Epithelial cell of proximal tubule (primary cell): ENCODE measurements at regions not wholly inside any gene's neighbourhood (a gene's known extent, or its start where the extent isn't known, plus 50 kb on each side); places are given as distances from the start of the nearest gene placed in this dataset.

Experiments used
- DNase-seq: peaks from one replicate; pipeline ENCODE4 v3.0.0-alpha.2; 2011; ENCODE audit warnings: low read depth
- H3K4me3 ChIP-seq: 2 replicates; pipeline ENCODE4 v1.5.1; 2011; ENCODE audit warnings: low read depth, mild to moderate bottlenecking, low read length
- TF ChIP-seq, protein P1 (sequence below): conservative IDR thresholded peaks from 2 replicates; pipeline ENCODE4 v1.5.1; 2012; ENCODE audit warnings: low read depth, mild to moderate bottlenecking, low read length

DNA sequence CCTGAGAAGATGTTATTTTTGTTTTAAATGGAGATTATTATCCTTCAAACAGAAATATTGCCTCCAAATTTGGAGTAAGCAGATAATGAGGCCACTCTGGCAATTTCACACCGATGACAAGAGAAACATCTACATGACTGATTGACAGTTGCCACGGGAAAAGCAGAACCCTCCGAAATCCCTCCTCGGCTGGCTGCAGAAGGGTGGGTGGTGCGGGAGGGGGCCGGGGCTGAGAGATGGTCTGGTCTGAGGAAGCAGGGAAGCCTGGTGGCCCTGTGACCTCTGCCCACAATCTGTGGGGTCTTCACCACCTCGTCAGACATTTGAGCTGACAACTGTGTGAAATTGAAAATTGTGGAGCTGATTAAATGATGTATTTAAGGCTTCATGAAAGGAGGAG, 503.2 kb downstream of the MN1 start:
- no peak for DNase-seq
- H3K4me3 ChIP-seq = no peak overlapping the region
- TF ChIP-seq, protein P1, sequence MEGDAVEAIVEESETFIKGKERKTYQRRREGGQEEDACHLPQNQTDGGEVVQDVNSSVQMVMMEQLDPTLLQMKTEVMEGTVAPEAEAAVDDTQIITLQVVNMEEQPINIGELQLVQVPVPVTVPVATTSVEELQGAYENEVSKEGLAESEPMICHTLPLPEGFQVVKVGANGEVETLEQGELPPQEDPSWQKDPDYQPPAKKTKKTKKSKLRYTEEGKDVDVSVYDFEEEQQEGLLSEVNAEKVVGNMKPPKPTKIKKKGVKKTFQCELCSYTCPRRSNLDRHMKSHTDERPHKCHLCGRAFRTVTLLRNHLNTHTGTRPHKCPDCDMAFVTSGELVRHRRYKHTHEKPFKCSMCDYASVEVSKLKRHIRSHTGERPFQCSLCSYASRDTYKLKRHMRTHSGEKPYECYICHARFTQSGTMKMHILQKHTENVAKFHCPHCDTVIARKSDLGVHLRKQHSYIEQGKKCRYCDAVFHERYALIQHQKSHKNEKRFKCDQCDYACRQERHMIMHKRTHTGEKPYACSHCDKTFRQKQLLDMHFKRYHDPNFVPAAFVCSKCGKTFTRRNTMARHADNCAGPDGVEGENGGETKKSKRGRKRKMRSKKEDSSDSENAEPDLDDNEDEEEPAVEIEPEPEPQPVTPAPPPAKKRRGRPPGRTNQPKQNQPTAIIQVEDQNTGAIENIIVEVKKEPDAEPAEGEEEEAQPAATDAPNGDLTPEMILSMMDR = no peak

- no peak for DNase-seq
- no peak overlapping the region for H3K4me3 ChIP-seq
- TF ChIP-seq, protein P1 = no peak
These were observed 502.8 kb downstream of the MN1 start for GRCh38 chr22:27298742-27299141.

GRCh38 chr22:27299181-27300085, 502.1 kb downstream of the MN1 start:
- no peak overlapping the region for H3K4me3 ChIP-seq

DNA sequence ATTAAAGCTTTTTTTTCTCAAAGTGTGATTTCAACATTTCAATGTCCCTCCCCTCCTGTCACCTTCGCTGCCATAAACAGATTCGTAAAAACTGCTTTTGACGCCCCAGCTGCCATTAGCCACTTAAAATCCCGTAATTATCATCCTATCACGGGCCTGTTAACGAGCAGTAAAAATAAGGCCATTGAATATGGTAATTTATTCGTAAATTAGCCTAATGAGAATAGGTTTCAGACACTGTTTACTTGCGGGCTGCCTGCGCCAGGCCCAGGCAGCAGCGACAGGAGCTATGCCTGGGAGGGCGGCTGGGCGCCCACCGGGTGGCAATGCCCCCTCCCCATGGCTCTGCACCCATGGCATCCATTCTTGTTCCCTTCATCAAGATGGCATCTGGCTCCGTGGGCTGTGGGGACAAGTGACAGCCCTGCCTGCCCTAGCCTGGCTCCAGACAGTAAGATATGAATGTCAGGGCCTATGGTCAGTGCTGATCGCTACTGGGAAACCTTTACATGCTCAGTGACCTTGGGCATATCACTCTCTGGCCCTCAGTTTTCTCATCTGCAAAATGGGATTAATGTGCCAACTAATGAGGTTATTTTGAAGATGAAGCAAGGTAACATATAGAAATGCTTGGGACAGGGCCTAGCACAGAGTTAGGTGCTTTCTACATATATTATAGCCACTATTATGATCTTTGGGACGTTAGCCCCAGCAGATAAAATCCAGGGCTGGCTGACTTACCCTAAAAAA, 500.8 kb downstream of the MN1 start:
- DNase-seq = no peak
- TF ChIP-seq, protein P1 = no peak
- no peak overlapping the region for H3K4me3 ChIP-seq

More at GRCh38 chr22:27299181-27300085, 502.1 kb downstream of the MN1 start:
- TF ChIP-seq, protein P1 = no peak
- DNase-seq = no peak

GRCh38 chr22:27302501-27302900, 499.1 kb downstream of the MN1 start:
- DNase-seq = no peak
- TF ChIP-seq, protein P1 = no peak
- H3K4me3 ChIP-seq = no peak overlapping the region

- no peak overlapping the region for H3K4me3 ChIP-seq
- TF ChIP-seq, protein P1 = no peak
- DNase-seq = no peak
These were observed 497.8 kb downstream of the MN1 start for GRCh38 chr22:27303718-27304117.
